HUES6 (cell line): ENCODE measurements at regions not wholly inside any gene's neighbourhood (a gene's known extent, or its start where the extent isn't known, plus 50 kb on each side); places are given as distances from the start of the nearest gene placed in this dataset.

Experiments
- H3K27ac ChIP-seq: 2 replicates; pipeline ENCODE4 v1.7.0; 2013; ENCODE audit warnings: low read depth, mild to moderate bottlenecking, low read length, inconsistent platforms
- H3K27me3 ChIP-seq: 2 replicates; pipeline ENCODE4 v1.6.1; 2013; ENCODE audit warnings: low read length; ENCODE audit not compliant: control insufficient read depth, insufficient read depth
- H3K36me3 ChIP-seq: 2 replicates; pipeline ENCODE4 v1.6.1; 2013; ENCODE audit warnings: low read length; ENCODE audit not compliant: control insufficient read depth, insufficient read depth
- H3K4me1 ChIP-seq: 2 replicates; pipeline ENCODE4 v1.6.1; 2013; ENCODE audit warnings: low read length; ENCODE audit not compliant: control insufficient read depth, insufficient read depth
- H3K4me3 ChIP-seq: 2 replicates; pipeline ENCODE4 v1.5.1; 2013; ENCODE audit warnings: low read depth, low read length
- H3K9ac ChIP-seq: one replicate; pipeline ENCODE4 v1.6.1; 2013; ENCODE audit warnings: mild to moderate bottlenecking, low read length
- H3K9me3 ChIP-seq: 2 replicates; pipeline ENCODE4 v1.6.1; 2013; ENCODE audit warnings: low read depth, low read length; ENCODE audit not compliant: control insufficient read depth, insufficient read depth

DNA sequence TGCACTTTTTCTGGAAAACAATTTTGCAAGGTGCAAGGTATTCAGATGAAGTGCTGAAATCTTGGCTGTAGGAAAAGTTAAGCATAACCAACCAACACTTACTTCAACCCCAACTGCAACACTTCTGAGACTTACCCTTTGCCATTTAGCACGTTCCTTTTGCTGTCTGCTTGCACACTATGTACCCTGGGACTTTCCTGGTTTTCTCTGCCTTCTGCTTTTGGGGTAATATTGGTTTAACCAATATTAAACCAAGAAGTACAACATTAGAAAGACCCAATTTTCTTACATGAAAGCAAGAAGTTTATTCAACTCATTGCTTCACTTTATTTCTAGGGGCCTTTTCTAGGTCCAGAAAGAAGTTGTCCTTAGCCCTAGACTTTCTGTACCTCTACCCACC, 193.0 kb downstream of the HLX start:
- H3K9ac ChIP-seq: no peak overlapping the region

DNA sequence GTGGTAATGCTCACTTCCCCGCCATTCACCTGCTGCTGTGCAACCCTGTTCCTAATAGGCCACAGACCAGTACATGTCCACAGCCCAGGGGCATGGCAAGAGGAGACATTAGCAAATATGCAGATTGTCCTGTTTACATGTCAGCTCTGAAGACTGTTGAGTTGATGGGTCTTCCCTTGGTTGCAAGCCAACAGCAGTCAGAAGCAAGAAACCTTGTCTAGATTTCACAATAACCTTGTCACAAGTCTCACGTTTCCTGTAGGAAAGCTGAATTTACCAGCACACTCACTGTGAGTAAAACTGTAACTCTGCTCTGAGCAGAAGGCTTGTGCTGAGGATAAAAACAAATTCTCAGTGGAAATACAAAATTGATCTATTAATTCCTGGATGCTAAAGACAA, 195.1 kb downstream of the HLX start:
- no peak overlapping the region for H3K9ac ChIP-seq
- no peaks in the 10 kb centered on the region for H3K4me1 ChIP-seq

More for the DNA sequence above, 193.0 kb downstream of the HLX start:
- no peaks in the 10 kb centered on the region for H3K4me1 ChIP-seq
- no peaks in the 10 kb centered on the region for H3K27me3 ChIP-seq
- H3K9me3 ChIP-seq: peaks cover 12% of the 10 kb centered on the region; the same call in 1 of the 2 replicates
- H3K4me3 ChIP-seq: no peak overlapping the region
- no peaks in the 10 kb centered on the region for H3K36me3 ChIP-seq
- no peak overlapping the region for H3K27ac ChIP-seq

GRCh38 chr1:221075911-221076310, 196.7 kb downstream of the HLX start:
- Histone ChIP-seq H3K4me3 (no peak overlapping the region), H3K36me3 (no peaks in the 10 kb centered on the region), H3K4me1 (no peaks in the 10 kb centered on the region), H3K9me3 (peaks cover 12% of the 10 kb centered on the region; the same call in 1 of the 2 replicates), H3K9ac (no peak overlapping the region), H3K27me3 (no peaks in the 10 kb centered on the region), H3K27ac (no peak overlapping the region)

More for the DNA sequence above, 195.1 kb downstream of the HLX start:
- H3K36me3 ChIP-seq: no peaks in the 10 kb centered on the region
- H3K27me3 ChIP-seq: no peaks in the 10 kb centered on the region
- no peak overlapping the region for H3K4me3 ChIP-seq
- no peak overlapping the region for H3K27ac ChIP-seq
- peaks cover 12% of the 10 kb centered on the region; the same call in 1 of the 2 replicates for H3K9me3 ChIP-seq

DNA sequence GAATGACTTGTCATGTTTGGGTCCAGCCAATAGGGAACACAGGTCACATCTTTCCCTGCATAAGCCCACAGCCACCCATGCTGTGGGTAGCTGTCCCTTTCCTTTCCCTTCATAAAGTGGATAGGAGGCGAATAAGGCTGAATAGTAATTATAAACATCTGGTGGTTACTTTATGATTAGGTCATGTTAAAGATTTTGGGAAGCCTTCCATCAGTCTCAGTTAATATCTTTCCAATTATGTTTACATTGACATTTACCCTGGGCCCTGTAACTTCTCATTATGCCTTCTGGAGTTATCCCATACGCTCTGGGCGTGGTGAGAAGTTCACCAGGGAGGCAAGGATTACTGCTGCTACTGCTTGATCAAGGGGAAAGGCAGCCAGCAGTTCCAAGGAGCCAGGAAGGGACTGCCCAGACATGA, 197.2 kb downstream of the HLX start:
- Histone ChIP-seq H3K27ac (no peak overlapping the region), H3K4me3 (no peak overlapping the region), H3K27me3 (no peaks in the 10 kb centered on the region), H3K36me3 (no peaks in the 10 kb centered on the region), H3K4me1 (no peaks in the 10 kb centered on the region), H3K9ac (no peak overlapping the region), H3K9me3 (peaks cover 12% of the 10 kb centered on the region; the same call in 1 of the 2 replicates)

- Histone ChIP-seq H3K4me3 (no peak overlapping the region), H3K27ac (no peak overlapping the region), H3K36me3 (no peaks in the 10 kb centered on the region), H3K27me3 (no peaks in the 10 kb centered on the region), H3K9ac (no peak overlapping the region), H3K9me3 (peaks cover 12% of the 10 kb centered on the region; the same call in 1 of the 2 replicates), H3K4me1 (no peaks in the 10 kb centered on the region)
Measured at GRCh38 chr1:221078260-221078965, 199.2 kb downstream of the HLX start.

- H3K9ac ChIP-seq: no peak overlapping the region
- H3K27ac ChIP-seq: no peak overlapping the region
- H3K9me3 ChIP-seq: no peaks in the 10 kb centered on the region
- no peaks in the 10 kb centered on the region for H3K36me3 ChIP-seq
- no peaks in the 10 kb centered on the region for H3K4me1 ChIP-seq
- H3K27me3 ChIP-seq: no peaks in the 10 kb centered on the region
- H3K4me3 ChIP-seq: no peak overlapping the region
Measured at GRCh38 chr1:221083902-221084301, 204.7 kb downstream of the HLX start.

GRCh38 chr1:221084681-221085080, 205.4 kb downstream of the HLX start:
- Histone ChIP-seq H3K4me1 (no peaks in the 10 kb centered on the region), H3K4me3 (no peak overlapping the region), H3K27me3 (no peaks in the 10 kb centered on the region), H3K9ac (no peak overlapping the region), H3K36me3 (no peaks in the 10 kb centered on the region), H3K27ac (no peak overlapping the region), H3K9me3 (no peaks in the 10 kb centered on the region)

DNA sequence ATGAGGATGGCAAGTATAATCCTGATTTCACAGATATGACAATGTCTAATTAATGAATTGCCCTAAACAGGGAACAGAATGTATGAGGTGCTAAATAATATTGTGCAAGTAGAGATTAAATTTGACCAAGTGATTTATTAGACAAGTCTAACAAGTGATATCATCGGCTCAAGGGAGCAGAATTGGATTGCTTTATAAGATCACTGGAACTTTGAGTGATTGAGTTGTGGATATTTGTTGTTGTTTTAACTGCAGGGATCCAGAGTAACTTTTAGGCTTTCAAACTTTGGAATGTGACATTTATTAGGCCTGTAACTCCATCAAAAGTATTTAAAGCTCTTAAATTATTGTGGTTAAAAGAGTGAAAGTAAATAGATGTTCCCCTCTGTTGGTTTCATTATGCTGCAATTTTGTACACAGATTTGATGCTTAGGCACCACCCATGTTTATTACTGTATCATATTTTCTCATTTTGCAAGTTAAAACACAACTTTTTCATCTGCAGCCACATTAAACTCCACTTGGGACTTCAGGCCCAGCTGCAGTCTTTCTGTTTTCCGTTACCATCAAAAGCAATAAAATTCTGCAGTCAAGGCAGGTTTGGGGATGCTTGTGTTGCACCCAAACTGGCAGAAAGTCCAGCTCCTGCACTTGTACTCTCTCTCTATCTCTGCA, 206.6 kb downstream of the HLX start:
- Histone ChIP-seq H3K4me3 (no peak overlapping the region), H3K36me3 (no peaks in the 10 kb centered on the region), H3K27me3 (no peaks in the 10 kb centered on the region), H3K27ac (no peak overlapping the region), H3K9ac (no peak overlapping the region), H3K4me1 (no peaks in the 10 kb centered on the region), H3K9me3 (no peaks in the 10 kb centered on the region)

- no peaks in the 10 kb centered on the region for H3K9me3 ChIP-seq
- no peak overlapping the region for H3K9ac ChIP-seq
- no peaks in the 10 kb centered on the region for H3K27me3 ChIP-seq
- no peaks in the 10 kb centered on the region for H3K4me1 ChIP-seq
- no peak overlapping the region for H3K4me3 ChIP-seq
- H3K36me3 ChIP-seq: no peaks in the 10 kb centered on the region
- H3K27ac ChIP-seq: no peak overlapping the region
Measured at GRCh38 chr1:221087919-221088318, 208.7 kb downstream of the HLX start.

DNA sequence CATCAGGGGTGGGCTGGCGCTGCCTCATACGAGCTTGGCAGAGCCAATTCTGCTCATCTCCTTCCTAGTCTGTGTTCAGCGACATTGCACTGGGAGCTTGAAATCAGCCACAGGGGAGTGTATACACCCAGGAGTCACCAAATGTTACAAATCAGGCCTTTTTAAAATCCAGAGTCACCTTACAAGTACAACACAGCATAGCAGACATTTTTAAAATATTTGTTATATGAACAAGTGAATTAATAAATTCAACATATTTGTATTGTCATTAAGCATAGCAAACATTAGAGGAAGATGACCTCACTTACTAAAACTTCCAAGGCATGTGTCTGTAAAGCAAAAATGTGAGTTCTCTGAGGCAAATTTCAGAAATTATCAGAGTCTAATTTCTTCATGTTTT, 210.0 kb downstream of the HLX start:
- Histone ChIP-seq H3K27me3 (no peaks in the 10 kb centered on the region), H3K9me3 (no peaks in the 10 kb centered on the region), H3K9ac (no peak overlapping the region), H3K4me1 (0 out of 2 replicates have a peak, but pooled peaks cover 5% of the 10 kb centered on the region), H3K27ac (no peak overlapping the region), H3K4me3 (no peak overlapping the region), H3K36me3 (no peaks in the 10 kb centered on the region)

- H3K27ac ChIP-seq: no peak overlapping the region
- no peak overlapping the region for H3K9ac ChIP-seq
- 0 out of 2 replicates have a peak, but pooled peaks cover 7% of the 10 kb centered on the region for H3K4me1 ChIP-seq
- no peak overlapping the region for H3K4me3 ChIP-seq
- no peaks in the 10 kb centered on the region for H3K36me3 ChIP-seq
- no peaks in the 10 kb centered on the region for H3K9me3 ChIP-seq
- H3K27me3 ChIP-seq: no peaks in the 10 kb centered on the region
Measured at GRCh38 chr1:221089803-221090202, 210.6 kb downstream of the HLX start.
